T-helper 1 cell (primary cell): ENCODE measurements at regions not wholly inside any gene's neighbourhood (a gene's known extent, or its start where the extent isn't known, plus 50 kb on each side); places are given as distances from the start of the nearest gene placed in this dataset.
A peak's percentile ranks its signal among the peaks of the same experiment; 100 is the strongest.
"Not testable (repeated sequence)": the region's sequence is repeated elsewhere in the genome, so short reads cannot be mapped to it uniquely, and the experiment has no call there.

Experiments used
- DNase-seq, 5 donors: peaks; one replicate each; pipeline ENCODE4 v3.0.0-alpha.2; 2012 to 2020

DNA sequence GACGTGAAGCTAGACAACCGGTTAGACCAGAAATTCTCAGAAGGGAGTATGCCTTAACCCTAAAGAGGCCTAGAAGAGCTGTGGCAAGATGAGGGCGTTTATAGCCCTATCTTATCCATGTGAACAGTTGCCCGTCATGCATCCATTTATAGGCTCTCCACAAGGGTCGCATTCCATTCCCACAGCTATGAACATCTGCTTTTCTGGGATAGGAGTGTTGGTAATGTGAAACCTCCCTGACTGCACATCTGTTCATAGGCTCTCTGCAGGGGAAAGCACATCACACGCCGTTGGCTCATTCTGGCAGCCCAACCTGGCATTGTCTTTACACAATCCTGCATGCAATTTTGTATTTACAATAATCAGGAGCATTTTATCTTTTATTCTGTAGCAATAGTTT lies 485.6 kb downstream of the ACTR3B start:
- DNase-seq = not testable (repeated sequence)

DNA sequence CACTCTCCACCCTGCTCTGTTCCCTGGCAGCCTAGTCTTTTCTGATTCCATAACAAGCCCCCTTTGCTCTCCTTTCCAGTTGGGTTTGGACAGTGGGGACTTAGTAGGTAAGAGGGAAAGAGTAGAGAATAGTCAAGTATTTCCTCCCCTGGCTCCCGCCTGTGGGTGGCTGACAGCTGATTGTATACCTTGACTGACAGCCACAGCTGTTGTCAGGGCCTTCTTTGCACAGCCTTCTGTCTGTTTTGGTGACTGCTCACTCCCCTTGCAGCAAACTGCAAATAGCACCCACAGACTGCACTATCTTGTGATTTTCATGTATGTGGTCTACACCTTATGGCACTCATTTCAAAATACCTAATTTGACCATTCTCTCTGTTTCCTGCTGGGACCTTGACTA lies 486.3 kb downstream of the ACTR3B start:
- DNase-seq = no peak

DNA sequence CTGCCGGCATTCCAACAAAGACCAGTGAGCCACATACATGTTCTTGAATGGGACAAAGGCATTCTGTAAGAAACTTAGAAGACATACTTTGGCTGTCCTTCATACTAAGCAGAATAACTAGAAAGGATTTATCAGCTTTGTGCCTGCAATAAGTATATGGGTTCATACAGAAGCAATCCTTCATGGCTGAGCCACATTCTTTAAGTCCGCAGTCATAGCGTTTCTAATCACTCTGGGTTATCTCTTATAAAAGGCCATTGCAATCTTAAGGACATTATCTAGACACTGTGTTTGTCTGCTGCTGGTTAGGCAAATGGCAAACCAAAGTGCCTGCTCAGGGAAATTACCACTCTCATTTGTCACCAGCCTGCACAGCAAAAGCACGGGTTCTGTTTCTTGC lies 488.4 kb downstream of the ACTR3B start:
- no peak for DNase-seq

DNA sequence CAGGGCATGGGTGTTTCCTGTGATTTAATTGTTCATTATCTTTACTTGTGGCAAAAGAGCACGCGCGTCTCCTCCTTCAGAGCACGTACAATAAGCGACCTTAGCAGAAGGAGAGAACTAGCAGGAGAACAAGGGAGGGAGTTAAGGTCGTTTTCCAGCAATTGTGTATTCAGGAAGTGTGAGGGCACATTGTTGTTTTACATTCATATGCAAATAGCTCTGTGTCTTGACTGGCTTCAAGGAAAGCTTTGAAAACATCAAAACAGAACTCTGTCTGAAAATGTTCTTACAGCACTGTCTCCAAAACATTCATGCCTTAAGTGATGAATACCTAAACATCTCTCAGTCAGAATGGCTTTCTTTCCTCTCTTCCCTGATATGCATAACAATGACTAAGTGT lies 499.1 kb downstream of the ACTR3B start:
- DNase-seq = no peak

DNA sequence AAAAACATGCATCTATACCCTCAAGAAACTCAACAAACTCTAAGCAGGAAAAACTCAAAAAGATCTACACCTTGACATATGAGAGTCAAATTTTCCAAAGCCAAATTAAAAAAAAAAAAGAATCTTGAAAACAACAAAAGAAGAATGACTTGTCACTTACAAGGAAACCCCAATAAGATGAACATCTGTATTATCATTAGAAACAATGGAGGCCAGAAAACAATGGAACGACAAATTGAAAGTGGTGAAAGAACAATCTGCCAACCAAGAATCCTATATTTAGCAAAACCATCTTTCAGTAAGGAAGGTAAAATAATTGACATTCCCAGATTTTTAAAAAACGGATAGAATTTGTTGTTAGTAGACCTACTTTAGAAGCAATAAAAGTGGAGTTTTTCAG lies 516.8 kb downstream of the ACTR3B start:
- no peak for DNase-seq

DNA sequence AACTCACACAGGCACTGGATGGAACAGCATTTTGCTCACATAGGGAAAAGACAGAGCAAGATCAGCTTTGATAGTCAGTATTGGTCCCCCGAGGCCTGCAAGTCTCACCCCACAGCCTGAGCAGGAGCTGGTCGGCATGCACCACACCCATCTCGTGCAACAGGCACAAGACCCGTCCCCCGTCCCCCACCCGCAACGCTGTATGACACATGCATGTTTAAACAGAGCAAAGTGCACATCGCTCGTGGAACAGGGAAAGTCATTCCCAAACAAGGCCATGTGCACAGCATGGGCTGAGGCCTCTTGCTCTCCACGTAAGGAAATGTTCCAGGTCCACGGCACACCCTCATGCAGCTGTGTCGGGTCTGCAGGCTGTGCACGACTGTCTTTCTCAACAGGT lies 527.2 kb downstream of the ACTR3B start:
- no peak for DNase-seq

DNA sequence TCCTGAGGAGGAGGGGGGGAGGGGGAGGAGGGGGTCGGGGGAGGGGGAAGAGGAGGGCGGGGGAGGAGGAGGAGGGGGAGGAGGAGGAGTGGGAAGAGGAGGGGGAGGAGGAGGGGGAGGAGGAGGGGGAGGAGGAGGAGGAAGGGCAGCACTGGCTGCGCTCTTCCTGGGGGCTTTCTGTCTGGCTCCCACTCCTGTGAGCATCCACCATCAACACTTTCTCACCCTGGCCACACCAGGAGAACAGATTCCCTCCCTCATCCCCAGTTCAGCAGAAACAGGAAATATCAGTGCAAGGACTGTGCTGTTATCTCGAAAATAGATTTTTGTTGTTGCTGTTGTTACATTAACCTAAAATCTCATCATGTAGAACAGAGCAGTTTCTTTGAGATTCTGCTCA lies 530.5 kb downstream of the ACTR3B start:
- no peak for DNase-seq

DNA sequence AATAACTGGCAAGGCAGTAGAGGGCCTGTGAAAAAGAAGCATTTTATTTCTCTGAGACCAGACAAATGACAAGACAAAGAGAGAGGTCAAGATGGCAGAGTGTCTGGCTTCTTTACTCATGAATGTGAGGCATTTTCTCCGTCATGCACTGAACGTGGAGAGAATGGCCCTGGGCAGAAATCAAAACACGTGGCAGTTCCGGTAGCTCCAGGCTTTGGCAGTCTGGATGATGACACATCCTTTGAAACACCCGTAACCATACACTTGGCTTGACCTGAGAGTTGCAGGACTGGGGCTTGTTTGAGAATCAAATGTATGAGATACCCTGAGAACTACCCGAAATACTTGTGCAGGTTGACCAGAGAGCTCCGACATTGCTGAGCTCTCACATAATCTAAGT lies 537.6 kb downstream of the ACTR3B start:
- no peak for DNase-seq

DNA sequence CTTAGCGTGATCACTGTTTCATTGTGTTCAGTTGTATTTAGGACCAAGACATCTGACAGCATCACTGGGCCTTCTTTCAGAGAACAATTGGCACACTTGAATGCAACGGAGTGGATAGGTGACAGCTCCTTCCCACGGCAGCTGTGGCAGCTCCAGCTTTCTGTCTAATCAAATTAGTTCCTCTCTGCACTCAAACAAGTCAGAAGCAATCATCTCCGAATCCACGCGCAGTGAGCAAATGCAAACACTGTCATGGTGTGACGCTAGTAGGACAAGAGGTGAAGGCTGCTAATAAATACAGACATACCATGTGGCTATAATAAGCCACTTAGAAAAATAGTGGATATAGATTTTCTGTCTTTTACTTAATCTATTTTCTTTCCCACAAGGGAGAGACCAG lies 542.4 kb downstream of the ACTR3B start:
- DNase-seq = no peak

DNA sequence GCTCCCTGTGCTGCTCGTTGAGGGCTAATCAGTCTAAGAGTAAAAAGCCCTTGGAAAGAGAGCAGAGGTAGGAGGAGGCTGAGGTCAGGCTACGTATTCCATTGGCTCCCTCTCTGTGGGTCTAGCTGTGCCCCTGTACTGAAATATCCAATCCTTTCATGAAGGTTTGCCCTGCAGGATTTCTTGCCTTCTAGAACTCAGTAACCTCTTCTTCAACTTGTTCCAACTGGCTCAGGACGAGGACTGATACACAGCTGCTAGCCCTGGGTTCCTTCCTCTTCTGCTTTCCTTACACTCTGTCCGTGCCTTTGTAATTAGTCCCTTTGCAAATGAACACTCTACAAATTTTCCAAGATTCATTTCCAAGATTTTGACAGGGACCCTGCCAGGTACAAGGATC lies 560.5 kb downstream of the ACTR3B start:
- no peak for DNase-seq

DNA sequence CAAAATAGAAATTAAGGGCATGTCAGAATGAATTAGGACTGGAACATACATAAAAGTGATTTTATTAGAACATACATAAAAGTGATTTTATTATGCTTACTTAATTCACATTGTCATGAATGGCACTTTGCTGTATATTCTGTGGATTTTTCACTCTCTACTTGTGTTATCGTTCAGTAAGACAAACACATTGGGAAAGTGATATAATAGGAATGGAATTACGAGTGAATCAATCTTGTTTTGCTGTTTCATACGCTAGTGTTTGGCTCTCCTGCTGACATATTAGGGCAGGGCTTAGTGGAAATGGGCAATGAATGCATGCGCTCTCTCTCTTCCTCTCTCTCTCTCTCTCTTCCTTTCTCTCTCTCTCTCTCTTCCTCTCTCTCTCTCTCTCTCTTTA lies 561.1 kb downstream of the ACTR3B start:
- no peak for DNase-seq

DNA sequence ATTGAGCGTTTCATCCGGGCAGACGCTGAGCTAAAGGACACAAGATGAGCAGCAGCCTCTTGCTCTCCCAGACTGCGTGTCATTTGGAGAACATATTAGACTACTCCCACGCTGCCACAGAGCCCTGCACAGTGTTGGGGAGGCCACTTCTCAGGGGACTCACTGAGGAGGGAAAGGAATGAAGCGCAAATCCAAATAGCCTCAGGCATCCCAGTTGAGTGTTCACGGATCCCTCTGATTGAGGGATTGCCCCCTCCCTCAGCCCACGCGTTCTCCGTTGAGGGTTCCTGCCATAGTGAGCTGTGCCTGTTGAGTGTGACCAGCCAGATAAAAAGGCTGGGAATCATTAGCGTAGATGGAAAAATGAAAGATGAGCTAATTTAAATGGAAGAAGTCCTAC lies 563.4 kb downstream of the ACTR3B start:
- no peak for DNase-seq

DNA sequence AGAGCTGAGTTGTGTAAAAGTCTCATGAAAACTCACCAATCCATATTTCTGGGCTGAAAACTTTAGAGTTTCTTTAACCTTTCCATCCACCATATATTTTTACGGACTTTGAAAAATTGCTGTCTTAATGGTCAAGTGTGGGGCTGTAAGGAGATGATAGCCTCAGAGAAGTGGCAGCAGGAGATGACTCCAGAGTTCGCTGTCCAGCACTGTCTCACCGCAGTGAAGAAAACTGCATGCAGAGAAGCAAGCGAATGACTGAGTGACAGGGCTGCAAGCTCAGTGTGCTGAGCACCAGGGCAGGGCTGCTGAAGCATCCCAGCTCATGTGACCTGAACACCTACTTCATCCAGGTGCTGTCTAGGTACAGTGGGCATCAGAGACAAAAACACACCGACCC lies 564.5 kb downstream of the ACTR3B start:
- no peak for DNase-seq

DNA sequence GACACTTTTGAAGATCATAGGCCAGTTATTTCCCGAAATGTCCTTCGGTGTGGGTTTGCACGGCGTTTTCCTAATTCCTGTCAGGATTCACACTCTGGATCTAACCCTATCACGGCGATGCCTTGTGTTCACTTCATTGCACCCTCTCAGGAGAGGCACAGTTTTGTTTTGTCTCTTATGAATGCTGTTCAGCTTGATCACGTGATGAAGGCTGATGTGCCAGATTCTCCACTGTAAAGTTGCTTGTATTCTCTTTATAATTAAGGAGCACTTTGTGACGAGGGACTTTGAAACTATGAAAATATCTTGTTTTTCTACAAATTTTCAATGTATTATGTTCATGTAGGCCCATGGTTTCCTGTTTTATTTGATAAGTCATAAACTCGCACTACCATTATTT lies 568.1 kb downstream of the ACTR3B start:
- no peak for DNase-seq

DNA sequence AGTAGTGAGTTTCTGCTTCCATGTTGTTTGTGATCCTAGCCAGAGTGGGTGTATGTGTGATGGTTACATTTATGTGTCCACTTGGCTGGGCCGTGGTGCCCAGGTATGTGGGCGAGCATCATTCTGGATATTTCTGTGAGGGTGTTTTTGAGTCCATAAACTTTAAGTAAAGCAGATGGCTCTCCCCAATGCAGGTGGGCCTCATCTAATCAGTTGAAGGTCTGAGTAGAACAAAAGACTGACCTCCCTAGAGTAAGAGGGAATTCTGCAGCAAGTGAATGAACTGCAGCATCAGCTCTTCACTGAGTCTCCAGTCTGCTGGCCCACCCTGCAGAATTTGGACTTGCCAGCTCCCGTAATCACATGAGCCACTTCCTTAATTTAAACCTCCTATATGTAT lies 571.9 kb downstream of the ACTR3B start:
- no peak for DNase-seq

DNA sequence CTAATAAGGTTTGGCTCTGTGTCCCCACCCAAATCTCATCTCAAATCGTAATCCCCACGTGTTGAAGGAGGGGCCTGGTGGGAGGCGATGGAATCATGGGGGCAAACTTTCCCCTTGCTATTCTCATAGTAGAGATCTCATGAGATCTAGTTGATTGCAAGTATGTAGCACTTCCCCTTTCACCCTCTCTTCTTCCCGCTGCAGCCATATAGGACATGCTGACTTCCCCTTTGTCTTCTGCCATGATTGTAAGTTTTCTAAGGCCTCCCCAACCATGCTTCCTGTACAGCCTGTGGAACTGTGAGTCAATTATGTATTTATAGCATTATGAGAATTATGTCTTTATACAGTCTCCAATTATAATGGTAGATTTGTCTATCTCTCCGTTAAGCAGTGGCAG lies 594.5 kb downstream of the ACTR3B start:
- no peak for DNase-seq

DNA sequence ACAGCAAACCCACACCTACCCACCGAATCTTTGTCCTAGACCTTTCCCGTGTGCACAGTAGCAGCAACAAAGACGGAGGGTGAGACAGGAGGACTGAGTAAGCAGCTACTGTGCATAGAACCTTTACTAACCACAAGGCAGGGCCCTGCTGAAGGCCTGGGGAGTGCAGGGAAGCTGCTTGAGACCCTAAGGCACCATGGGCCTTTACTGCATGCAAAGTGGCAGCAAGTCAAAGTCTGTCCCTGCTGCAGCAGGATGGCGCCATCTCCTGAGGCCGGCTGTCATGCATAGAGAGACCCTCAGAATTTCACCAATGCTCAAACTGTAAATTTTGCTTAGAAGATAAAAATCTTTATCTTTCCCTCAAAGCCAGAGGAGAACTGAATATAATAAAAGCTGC lies 610.5 kb downstream of the ACTR3B start:
- DNase-seq = no peak

DNA sequence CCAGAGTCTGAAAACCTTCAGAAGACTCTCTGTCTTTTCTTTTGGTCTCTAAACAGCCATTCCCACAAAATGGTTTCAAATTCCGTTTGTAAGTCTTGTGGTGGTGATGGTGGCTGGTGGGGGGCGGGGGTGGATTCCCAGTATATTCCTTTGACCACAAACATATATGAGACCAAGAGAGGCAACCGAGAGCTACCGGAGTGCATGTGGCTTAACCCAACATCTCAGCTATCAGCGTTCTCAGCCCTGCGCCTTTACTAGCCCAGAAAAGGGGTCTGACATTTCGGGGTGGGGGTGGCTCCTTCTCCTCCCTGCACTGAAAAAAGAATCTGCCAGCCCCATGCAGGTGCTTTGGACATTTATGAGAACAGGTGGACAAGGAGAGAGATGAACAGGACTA lies 621.1 kb downstream of the ACTR3B start:
- DNase-seq = no peak

DNA sequence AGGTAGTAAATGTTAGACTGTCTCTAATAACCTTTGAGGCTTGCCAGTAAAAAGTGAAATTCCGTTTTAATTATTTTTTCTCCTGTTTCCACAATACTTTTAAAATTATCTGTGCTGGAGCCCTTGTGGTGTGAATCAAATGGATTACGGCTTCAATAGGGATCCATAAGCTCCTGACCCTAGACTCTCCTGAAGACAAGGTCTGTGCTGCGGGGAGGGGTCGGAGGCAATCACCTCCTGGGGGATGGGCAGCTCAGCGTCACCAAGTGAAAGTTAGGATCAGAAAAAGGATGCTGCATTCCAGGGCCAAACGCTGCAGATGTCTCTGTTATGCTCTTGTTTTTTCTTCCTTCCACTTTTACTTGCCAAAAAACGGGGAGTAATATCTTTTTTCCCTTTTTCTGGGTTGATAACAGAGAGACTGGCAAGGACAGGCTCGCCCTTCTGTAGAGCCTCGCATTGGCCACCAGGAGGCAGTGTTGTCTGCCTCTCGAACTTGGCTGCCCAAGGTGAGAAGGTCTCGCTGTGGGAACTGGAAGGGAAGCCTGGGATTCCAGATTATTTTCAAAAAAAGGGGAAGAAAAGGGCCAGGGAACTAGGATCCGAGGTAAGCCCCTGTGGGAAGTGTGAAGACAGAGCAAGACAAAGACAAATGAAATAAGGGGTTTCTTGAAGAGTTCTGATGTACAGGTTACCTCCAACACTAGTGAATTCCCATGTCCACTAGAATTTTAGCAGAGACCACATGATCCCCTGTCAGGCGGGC lies 621.9 kb downstream of the ACTR3B start:
- peak in 1 of 5 donors; percentile 7 for DNase-seq

DNA sequence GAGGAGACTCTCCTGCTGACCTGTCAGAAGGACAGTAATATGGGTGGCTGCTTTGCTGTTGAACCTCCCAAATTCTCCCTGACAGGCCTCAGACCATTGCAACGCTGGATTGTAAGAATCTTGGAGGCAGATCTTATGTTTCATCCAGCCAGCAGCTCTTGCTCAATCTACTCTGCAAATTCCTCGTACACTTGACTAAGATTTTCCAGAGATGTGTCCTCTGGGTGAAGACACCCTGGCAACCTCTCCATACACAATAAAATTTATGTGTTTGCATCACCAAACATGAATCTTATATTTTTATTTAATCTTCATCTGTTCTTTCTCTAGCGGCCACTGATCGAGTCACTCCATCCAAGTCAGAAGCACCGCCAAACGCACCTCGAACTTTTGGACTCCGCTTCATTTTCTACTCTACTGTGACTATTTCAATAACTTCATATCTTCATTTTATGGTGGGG lies 623.1 kb downstream of the ACTR3B start:
- DNase-seq = no peak

DNA sequence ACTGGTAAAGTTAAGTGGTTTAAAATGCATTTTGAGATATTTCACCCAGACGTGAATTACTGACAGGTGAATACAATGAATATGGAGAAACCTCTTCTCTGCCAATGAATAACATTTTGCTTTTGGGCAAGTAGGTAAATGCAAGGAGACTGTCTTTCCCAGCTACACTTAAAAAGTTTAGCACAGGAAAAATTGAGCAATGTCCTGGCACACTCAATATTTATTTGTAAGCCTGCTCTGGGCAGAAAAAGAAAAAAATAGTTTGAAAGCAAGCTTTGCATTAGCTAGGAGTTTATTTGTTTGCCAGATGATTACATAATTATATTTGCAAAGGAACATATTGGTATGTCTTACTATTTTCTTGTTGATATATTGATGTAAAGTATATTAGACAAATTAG lies 624.2 kb downstream of the ACTR3B start:
- no peak for DNase-seq

DNA sequence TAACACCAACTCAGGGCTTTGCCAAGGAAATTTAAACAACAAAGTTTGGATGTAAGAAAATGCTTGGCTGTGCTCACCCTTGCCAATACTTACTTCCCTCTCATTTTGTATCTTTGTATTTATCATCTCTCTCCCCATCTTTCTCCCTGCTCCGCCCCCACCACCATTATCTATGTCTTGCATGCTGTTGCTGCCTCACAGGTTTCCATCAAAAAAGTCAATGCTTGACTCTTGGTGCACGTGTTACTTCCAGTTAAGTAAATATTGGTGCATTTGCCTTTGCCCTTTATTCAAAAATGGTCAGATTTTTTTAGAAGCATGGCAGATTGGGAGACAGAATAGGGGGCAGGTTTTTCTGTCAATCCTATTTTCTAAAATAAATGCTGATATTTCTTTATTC lies 626.0 kb downstream of the ACTR3B start:
- DNase-seq = no peak

DNA sequence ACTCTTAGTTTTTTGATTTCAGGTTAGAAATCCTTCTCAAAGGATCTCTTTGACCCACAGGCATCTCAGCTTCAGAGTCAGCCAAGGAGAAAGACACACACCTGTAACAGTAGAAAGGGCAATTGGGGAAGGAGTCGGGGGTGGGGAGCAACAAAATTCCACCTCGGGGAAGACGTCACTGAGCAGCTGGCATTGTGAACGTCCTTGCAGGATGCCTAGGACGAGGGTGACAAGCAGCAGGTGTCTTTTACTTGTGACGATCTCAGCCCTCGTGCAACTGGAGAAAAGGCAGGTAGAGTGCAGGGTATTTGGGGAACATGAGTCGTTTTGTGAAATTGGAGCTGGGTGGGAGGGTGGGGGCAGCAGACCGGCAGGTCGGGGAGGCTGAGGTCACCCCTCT lies 627.0 kb downstream of the ACTR3B start:
- DNase-seq = no peak

DNA sequence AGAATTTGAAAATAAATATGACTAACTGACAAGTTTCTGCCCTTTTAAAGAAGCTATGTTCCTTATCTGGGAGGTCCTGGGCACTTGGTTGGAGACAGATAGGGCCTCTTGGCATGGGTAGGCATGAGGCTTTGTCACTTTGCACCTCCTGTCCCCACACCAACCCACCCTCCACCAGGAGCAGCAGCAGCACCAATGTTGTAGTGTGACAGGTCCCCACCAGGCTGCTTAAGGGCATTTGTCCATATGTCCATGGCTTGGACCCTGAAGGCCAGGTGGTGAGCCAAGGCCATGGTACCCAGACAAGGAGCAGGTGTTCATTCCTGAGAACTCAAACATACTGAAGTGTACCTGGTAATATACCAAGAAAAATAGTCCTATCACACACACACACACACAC lies 629.1 kb downstream of the ACTR3B start:
- DNase-seq = no peak

DNA sequence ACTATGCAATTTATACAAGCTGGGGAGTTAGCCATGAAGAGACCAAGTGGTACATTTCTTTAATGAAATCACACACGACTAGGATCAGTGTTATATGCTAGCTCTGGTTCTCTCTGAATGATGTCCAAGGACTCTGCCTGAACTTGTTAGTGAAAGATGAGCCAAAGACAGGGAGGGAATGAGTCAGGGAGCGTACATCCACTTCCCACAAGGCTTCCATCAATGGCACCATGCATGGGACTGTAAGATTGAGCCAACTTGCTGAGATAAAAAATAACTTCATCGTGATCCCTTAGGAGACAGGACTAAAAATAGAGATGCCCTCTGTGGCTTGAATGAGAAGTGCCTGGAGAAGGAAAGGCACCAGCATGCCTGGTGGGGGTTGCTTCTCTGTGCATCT lies 629.7 kb downstream of the ACTR3B start:
- no peak for DNase-seq
